GM11168 (cell line): ENCODE measurements at regions not wholly inside any gene's neighbourhood (a gene's known extent, or its start where the extent isn't known, plus 50 kb on each side); places are given as distances from the start of the nearest gene placed in this dataset.

Source experiments
- in situ Hi-C: fragments of 300-500 bp; cut with MboI; formaldehyde crosslinking; loops from one replicate; pipeline ENCODE4 v1.12.0; 2022; ENCODE audit warnings: low sequenced_read_pairs; ENCODE audit not compliant: unreplicated experiment

- in situ Hi-C loops: no loop called here
Measured at GRCh38 chr5:117246424-117246823, 671.8 kb upstream of the SEMA6A start.

- in situ Hi-C loops: no loop called here
Measured at GRCh38 chr5:117245130-117245529, 670.5 kb upstream of the SEMA6A start.

GRCh38 chr5:117242028-117242427, 667.4 kb upstream of the SEMA6A start:
- in situ Hi-C loops: no loop called here

- in situ Hi-C loops: no loop called here
Measured at GRCh38 chr5:117236941-117237340, 662.3 kb upstream of the SEMA6A start.

GRCh38 chr5:117235786-117236185, 661.2 kb upstream of the SEMA6A start:
- in situ Hi-C loops: no loop called here

- in situ Hi-C loops: no loop called here
Measured at GRCh38 chr5:117230375-117230774, 655.8 kb upstream of the SEMA6A start.

- in situ Hi-C loops: no loop called here
Measured at GRCh38 chr5:117220730-117221129, 646.1 kb upstream of the SEMA6A start.

- in situ Hi-C loops: no loop called here
Measured at GRCh38 chr5:117218789-117219188, 644.2 kb upstream of the SEMA6A start.

GRCh38 chr5:117212866-117213265, 638.2 kb upstream of the SEMA6A start:
- in situ Hi-C loops: no loop called here

GRCh38 chr5:117210796-117211195, 636.2 kb upstream of the SEMA6A start:
- in situ Hi-C loops: no loop called here

GRCh38 chr5:117209479-117209878, 634.9 kb upstream of the SEMA6A start:
- in situ Hi-C loops: no loop called here

- in situ Hi-C loops: no loop called here
Measured at GRCh38 chr5:117207088-117207668, 632.6 kb upstream of the SEMA6A start.

- in situ Hi-C loops: no loop called here
Measured at GRCh38 chr5:117205894-117206293, 631.3 kb upstream of the SEMA6A start.

- in situ Hi-C loops: no loop called here
Measured at GRCh38 chr5:117204926-117205869, 630.6 kb upstream of the SEMA6A start.

GRCh38 chr5:117204404-117204803, 629.8 kb upstream of the SEMA6A start:
- in situ Hi-C loops: no loop called here

- in situ Hi-C loops: no loop called here
Measured at GRCh38 chr5:117203584-117203983, 629.0 kb upstream of the SEMA6A start.

GRCh38 chr5:117201001-117201400, 626.4 kb upstream of the SEMA6A start:
- in situ Hi-C loops: no loop called here

GRCh38 chr5:117195076-117195475, 620.5 kb upstream of the SEMA6A start:
- in situ Hi-C loops: no loop called here

GRCh38 chr5:117191251-117191650, 616.6 kb upstream of the SEMA6A start:
- in situ Hi-C loops: no loop called here

GRCh38 chr5:117189784-117190183, 615.2 kb upstream of the SEMA6A start:
- in situ Hi-C loops: no loop called here

- in situ Hi-C loops: no loop called here
Measured at GRCh38 chr5:117188211-117188610, 613.6 kb upstream of the SEMA6A start.

- in situ Hi-C loops: no loop called here
Measured at GRCh38 chr5:117186751-117187150, 612.1 kb upstream of the SEMA6A start.
